PC-3 (cell line): ENCODE measurements at regions not wholly inside any gene's neighbourhood (a gene's known extent, or its start where the extent isn't known, plus 50 kb on each side); places are given as distances from the start of the nearest gene placed in this dataset.

Experiments used
- ATAC-seq: fragments of 200-7000 bp; cut with Tn5 transposase; 2 replicates; pipeline ENCODE4 v1.9.1; 2020; ENCODE audit warnings: mild to moderate bottlenecking, moderate library complexity
- BruUV-seq: library from RNA; stranded (reverse); fragments of 400-500 nt; replicated peaks from 2 replicates; lab custom pipeline; 2021; lab: Mats Ljungman, UMichigan
- CTCF ChIA-PET: fragments of 300-600 bp; sonication (Branson Sonifier 250); formaldehyde crosslinking; loops from one replicate; lab custom pipeline; 2022; ENCODE audit warnings: antibody characterized with exemption; lab: Charles Lee
- POLR2A ChIA-PET: fragments of 300-600 bp; sonication (Branson Sonifier 250); formaldehyde crosslinking; loops from one replicate; lab custom pipeline; 2022; ENCODE audit warnings: antibody characterized with exemption; ENCODE audit not compliant: unreplicated experiment; lab: Charles Lee
- DNase-seq: peaks from one replicate; pipeline ENCODE4 v3.0.0-alpha.2; 2015
- H2AFZ ChIP-seq: fragments of 300-600 bp; sonication (generic); 2 replicates; pipeline ENCODE4 v1.6.0; 2016; ENCODE audit warnings: antibody characterized with exemption, low read length
- H3F3A ChIP-seq: fragments of 300-600 bp; sonication (generic); one replicate; pipeline ENCODE4 v1.6.0; 2017; ENCODE audit warnings: antibody characterized with exemption, low read length, control low read depth, mild to moderate bottlenecking; ENCODE audit not compliant: unreplicated experiment
- H3K27ac ChIP-seq: fragments of 300-600 bp; sonication (generic); 2 replicates; pipeline ENCODE4 v1.5.1; 2016; ENCODE audit warnings: mild to moderate bottlenecking, low read length
- H3K27me3 ChIP-seq: fragments of 300-600 bp; sonication (generic); 2 replicates; pipeline ENCODE4 v1.6.1; 2016; ENCODE audit warnings: low read length, mixed read lengths
- H3K36me3 ChIP-seq: fragments of 300-600 bp; sonication (generic); 2 replicates; pipeline ENCODE4 v1.6.1; 2016; ENCODE audit warnings: low read depth, mixed run types, low read length, mixed read lengths
- H3K4me1 ChIP-seq: fragments of 300-600 bp; sonication (generic); 2 replicates; pipeline ENCODE4 v1.5.1; 2016; ENCODE audit warnings: low read length; ENCODE audit not compliant: insufficient read depth
- H3K4me2 ChIP-seq: fragments of 300-600 bp; sonication (generic); 2 replicates; pipeline ENCODE4 v1.6.0; 2016; ENCODE audit warnings: low read length
- H3K4me3 ChIP-seq: fragments of 300-600 bp; sonication (generic); 2 replicates; pipeline ENCODE4 v1.5.1; 2016; ENCODE audit warnings: mild to moderate bottlenecking, low read length, mixed read lengths
- H3K79me2 ChIP-seq: fragments of 300-600 bp; sonication (generic); 2 replicates; pipeline ENCODE4 v1.6.1; 2017; ENCODE audit warnings: low read length, mixed read lengths
- H3K9ac ChIP-seq: fragments of 300-600 bp; sonication (generic); 2 replicates; pipeline ENCODE4 v1.6.0; 2016; ENCODE audit warnings: mild to moderate bottlenecking, low read length
- H3K9me2 ChIP-seq: fragments of 300-600 bp; sonication (generic); replicated peaks from 2 replicates; pipeline ENCODE4 v1.6.1; 2016; ENCODE audit warnings: mixed run types, low read length, mixed read lengths
- H3K9me3 ChIP-seq: fragments of 300-600 bp; sonication (generic); 2 replicates; pipeline ENCODE4 v1.6.1; 2016; ENCODE audit warnings: low read length, mixed read lengths
- H4K20me1 ChIP-seq: fragments of 300-600 bp; sonication (generic); 2 replicates; pipeline ENCODE4 v1.6.1; 2016; ENCODE audit warnings: low read length, mixed read lengths
- CTCF ChIP-seq: fragments of 300-600 bp; sonication (generic); conservative IDR thresholded peaks from 2 replicates; pipeline ENCODE4 v1.5.1; 2017; ENCODE audit warnings: antibody characterized with exemption, low read depth, mild to moderate bottlenecking, low read length
- EZH2 ChIP-seq: fragments of 300-600 bp; sonication (generic); IDR thresholded peaks from one replicate; pipeline ENCODE4 v1.6.1; 2017; ENCODE audit warnings: antibody characterized with exemption, mild to moderate bottlenecking, low read length; ENCODE audit not compliant: unreplicated experiment
- EZH2phosphoT487 ChIP-seq: fragments of 300-600 bp; sonication (generic); IDR thresholded peaks from 2 replicates; pipeline ENCODE4 v1.6.1; 2018; ENCODE audit warnings: mild to moderate bottlenecking, antibody characterized with exemption, low read length, borderline replicate concordance
- intact Hi-C: fragments of 100-400 bp; cut with micrococcal nuclease; formaldehyde crosslinking; loops from 2 replicates; pipeline ENCODE4 v1.9.0; 2023

GRCh38 chr9:31608881-31609280, 775.6 kb upstream of the ACO1 start:
- Histone ChIP-seq H3K4me3 (no peak overlapping the region), H3K4me1 (no peaks in the 10 kb centered on the region), H3K4me2 (no peak overlapping the region), H3K9me2 (no peaks in the 10 kb centered on the region), H3F3A (no peaks in the 10 kb centered on the region), H3K27ac (no peak overlapping the region), H3K9ac (no peak overlapping the region), H3K36me3 (no peaks in the 10 kb centered on the region), H3K27me3 (no peaks in the 10 kb centered on the region), H4K20me1 (no peaks in the 10 kb centered on the region), H3K9me3 (no peaks in the 10 kb centered on the region), H2AFZ (no peak overlapping the region), H3K79me2 (no peaks in the 10 kb centered on the region)
- POLR2A ChIA-PET, result no interaction called here
- CTCF ChIA-PET, result no interaction called here
- intact Hi-C loops, result no loop called here
- peak; percentile 4 for DNase-seq
- no peak for ATAC-seq
- TF ChIP-seq EZH2, result no peak
- no peak for TF ChIP-seq CTCF
- no peak for TF ChIP-seq EZH2phosphoT487
- no TSS peak for BruUV-seq

DNA sequence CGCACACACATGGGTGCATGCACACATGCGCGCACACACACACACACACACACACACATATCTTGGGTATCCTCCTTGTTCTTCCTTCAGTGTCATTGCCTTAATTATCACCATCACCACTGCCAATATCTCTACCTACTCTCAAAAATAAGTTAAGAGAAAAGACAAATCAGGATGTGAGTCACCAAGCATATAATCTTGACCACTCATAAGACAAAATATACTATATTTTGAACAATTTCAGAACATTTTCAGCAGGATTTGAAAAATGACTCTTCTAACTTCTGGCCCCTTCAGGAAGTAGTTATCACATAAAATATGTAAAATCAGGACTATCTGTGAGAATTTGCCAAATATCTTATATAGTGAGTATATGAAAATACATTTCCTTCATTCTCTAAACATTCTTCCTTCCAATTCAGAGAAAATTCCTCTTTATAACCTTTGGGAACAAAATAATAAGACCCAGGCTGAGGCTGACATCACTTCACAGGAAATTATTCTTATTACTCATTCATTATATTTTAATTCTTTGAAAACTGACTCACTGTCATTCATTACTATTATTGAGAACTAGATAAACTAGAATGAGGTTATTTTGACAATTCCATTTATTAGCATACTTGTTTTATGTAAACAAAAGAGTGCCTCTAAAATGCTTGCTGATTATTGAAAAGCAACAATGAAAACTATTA, 772.0 kb upstream of the ACO1 start:
- CTCF ChIA-PET, result no interaction called here
- TF ChIP-seq EZH2, result no peak
- TF ChIP-seq CTCF, result no peak
- no peak for TF ChIP-seq EZH2phosphoT487
- Histone ChIP-seq H3K9me3 (no peaks in the 10 kb centered on the region), H3K36me3 (no peaks in the 10 kb centered on the region), H4K20me1 (no peaks in the 10 kb centered on the region), H3K9me2 (no peaks in the 10 kb centered on the region), H2AFZ (no peak overlapping the region), H3K79me2 (no peaks in the 10 kb centered on the region), H3K9ac (no peak overlapping the region), H3F3A (no peaks in the 10 kb centered on the region), H3K4me3 (no peak overlapping the region), H3K27ac (no peak overlapping the region), H3K4me2 (no peak overlapping the region), H3K27me3 (no peaks in the 10 kb centered on the region), H3K4me1 (no peaks in the 10 kb centered on the region)
- no peak for DNase-seq
- intact Hi-C loops, result no loop called here
- ATAC-seq, result no peak
- no TSS peak for BruUV-seq
- POLR2A ChIA-PET, result no interaction called here

GRCh38 chr9:31615966-31616365, 768.5 kb upstream of the ACO1 start:
- no peak overlapping the region for H3K9ac ChIP-seq
- H2AFZ ChIP-seq, result no peak overlapping the region
- H3K9me2 ChIP-seq, result no peaks in the 10 kb centered on the region
- intact Hi-C loops, result no loop called here
- H3K79me2 ChIP-seq, result no peaks in the 10 kb centered on the region
- DNase-seq (no peak), ATAC-seq (no peak)
- H3F3A ChIP-seq, result no peaks in the 10 kb centered on the region
- H3K4me1 ChIP-seq, result no peaks in the 10 kb centered on the region
- no peaks in the 10 kb centered on the region for H4K20me1 ChIP-seq
- H3K4me2 ChIP-seq, result no peak overlapping the region
- no peak overlapping the region for H3K27ac ChIP-seq
- H3K9me3 ChIP-seq, result no peaks in the 10 kb centered on the region
- ChIA-PET POLR2A (no interaction called here), CTCF (no interaction called here)
- BruUV-seq, result no TSS peak
- no peak for TF ChIP-seq EZH2
- no peak for TF ChIP-seq EZH2phosphoT487
- no peak for TF ChIP-seq CTCF
- H3K36me3 ChIP-seq, result no peaks in the 10 kb centered on the region
- H3K27me3 ChIP-seq, result no peaks in the 10 kb centered on the region
- no peak overlapping the region for H3K4me3 ChIP-seq
